MCF 10A (cell line): ENCODE measurements at regions not wholly inside any gene's neighbourhood (a gene's known extent, or its start where the extent isn't known, plus 50 kb on each side); places are given as distances from the start of the nearest gene placed in this dataset.

Experiments used
- BruUV-seq: library from RNA; stranded (reverse); fragments of 400-500 nt; replicated peaks from 2 replicates; lab custom pipeline; 2021; lab: Mats Ljungman, UMichigan
- CTCF ChIA-PET: fragments of 300-600 bp; sonication (Branson Sonifier 250); formaldehyde crosslinking; extraction: SDS; loops from one replicate; lab custom pipeline; 2021; ENCODE audit warnings: antibody characterized with exemption, inconsistent platforms; lab: Yijun Ruan, JAX
- POLR2A ChIA-PET: fragments of 300-600, 350-650 bp; sonication (Branson Sonifier 250); formaldehyde crosslinking; extraction: SDS; loops from one replicate; lab custom pipeline; 2020; ENCODE audit warnings: antibody characterized with exemption, inconsistent platforms; lab: Yijun Ruan, JAX
- DNase-seq: peaks from one replicate; pipeline ENCODE4 v3.0.0-alpha.2; 2018; ENCODE audit not compliant: unreplicated experiment
- H3K27ac Mint-ChIP-seq: one replicate; pipeline ENCODE4 v1.8.0; 2022; ENCODE audit warnings: mild to moderate bottlenecking, low read depth, mixed read lengths; ENCODE audit not compliant: unreplicated experiment
- H3K27me3 Mint-ChIP-seq: one replicate; pipeline ENCODE4 v1.8.0; 2022; ENCODE audit warnings: mixed read lengths; ENCODE audit not compliant: insufficient read depth, unreplicated experiment
- H3K36me3 Mint-ChIP-seq: one replicate; pipeline ENCODE4 v1.8.0; 2022; ENCODE audit warnings: mild to moderate bottlenecking, moderate library complexity, mixed read lengths; ENCODE audit not compliant: insufficient read depth, unreplicated experiment
- H3K4me1 Mint-ChIP-seq: one replicate; pipeline ENCODE4 v1.8.0; 2022; ENCODE audit warnings: mixed read lengths; ENCODE audit not compliant: insufficient read depth, unreplicated experiment
- H3K4me3 Mint-ChIP-seq: one replicate; pipeline ENCODE4 v1.8.0; 2022; ENCODE audit warnings: mild to moderate bottlenecking, moderate library complexity, mixed read lengths; ENCODE audit not compliant: unreplicated experiment
- H3K9me3 Mint-ChIP-seq: one replicate; pipeline ENCODE4 v1.8.0; 2022; ENCODE audit warnings: mixed read lengths; ENCODE audit not compliant: unreplicated experiment
- CTCF ChIP-seq: fragments of 200-600 bp; IDR thresholded peaks from one replicate; pipeline ENCODE4 v1.8.0; 2022; ENCODE audit warnings: antibody characterized with exemption, mild to moderate bottlenecking; ENCODE audit not compliant: unreplicated experiment
- intact Hi-C: fragments of 100-400 bp; cut with micrococcal nuclease; formaldehyde crosslinking; loops from 2 replicates; pipeline ENCODE4 v1.14.1; 2022

DNA sequence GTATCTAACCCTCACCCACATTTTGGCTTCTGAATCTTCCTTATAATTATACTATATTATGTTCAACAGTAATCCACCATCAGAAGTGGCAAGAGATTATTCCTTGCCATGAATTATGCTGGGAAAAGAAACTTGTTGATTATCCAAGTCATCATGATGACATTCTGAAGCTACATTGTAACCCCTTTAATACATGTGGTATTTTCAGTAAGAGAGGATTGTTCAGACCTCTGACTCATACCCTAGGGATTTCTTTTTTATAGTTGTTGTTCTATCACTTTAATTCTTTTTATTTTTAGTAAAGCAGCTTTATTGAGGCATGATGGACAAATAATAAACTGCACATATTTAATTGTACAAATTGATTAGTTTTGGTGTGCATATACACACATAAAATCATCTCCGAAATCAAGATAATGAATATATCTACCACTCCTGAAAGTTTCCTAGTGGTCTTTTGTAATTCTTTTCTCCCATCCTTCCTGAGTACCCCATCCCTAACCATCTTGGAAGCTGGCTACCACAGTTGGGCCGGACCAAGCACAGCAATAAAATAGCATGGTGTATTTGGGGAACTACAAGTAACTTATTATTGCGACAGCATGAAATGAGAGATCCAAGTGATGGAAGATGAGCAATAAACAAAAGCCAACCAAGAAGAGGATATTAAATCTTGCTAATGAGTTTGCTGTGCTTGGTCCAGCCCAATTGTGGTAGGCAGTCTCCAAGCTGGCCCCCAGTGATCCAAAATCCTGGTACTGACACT is 159.9 kb downstream of the BARD1 start:
- Mint-ChIP-seq H3K4me1 (peaks cover 5% of the 10 kb centered on the region), H3K27ac (no peak overlapping the region), H3K27me3 (no peaks in the 10 kb centered on the region), H3K4me3 (no peak overlapping the region), H3K9me3 (no peaks in the 10 kb centered on the region), H3K36me3 (no peaks in the 10 kb centered on the region)
- BruUV-seq: no TSS peak
- ChIA-PET CTCF (no interaction called here), POLR2A (interaction anchor here (0.5 to 0.6 kb wide), 2 partner anchors 610 to 757 kb away, joined by 3 read pairs; no protein-coding TSS in a partner anchor)
- TF ChIP-seq CTCF: no peak
- intact Hi-C loops: no loop called here
- DNase-seq: peak; percentile 25

DNA sequence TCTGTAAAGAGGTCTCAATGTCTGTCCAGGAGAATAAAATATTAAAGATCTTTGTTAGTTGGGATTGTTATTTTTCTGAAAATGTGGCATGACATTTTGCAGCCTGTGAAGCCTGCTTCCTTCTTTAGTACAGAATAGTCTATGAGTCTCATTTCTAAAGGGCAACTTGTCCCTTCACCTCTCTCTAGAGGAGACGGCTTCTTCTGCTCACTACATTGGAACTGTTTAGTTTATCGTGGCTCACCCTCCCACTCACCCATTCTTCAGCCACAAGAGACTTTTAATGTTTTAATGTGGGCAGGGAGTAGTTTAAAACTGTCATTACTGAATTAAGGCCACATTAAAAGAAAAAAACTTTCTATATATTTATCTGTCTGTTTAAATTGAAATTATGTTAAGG is 161.0 kb downstream of the BARD1 start:
- peaks cover 5% of the 10 kb centered on the region for H3K4me1 Mint-ChIP-seq
- H3K9me3 Mint-ChIP-seq: no peaks in the 10 kb centered on the region
- CTCF ChIA-PET: interaction anchor here (0.7 kb wide), 1 partner anchor 19 kb away, joined by 3 read pairs; no protein-coding TSS in a partner anchor
- no peak overlapping the region for H3K27ac Mint-ChIP-seq
- no peaks in the 10 kb centered on the region for H3K36me3 Mint-ChIP-seq
- H3K27me3 Mint-ChIP-seq: no peaks in the 10 kb centered on the region
- DNase-seq: no peak
- intact Hi-C loops: no loop called here
- POLR2A ChIA-PET: no interaction called here
- no TSS peak for BruUV-seq
- no peak for TF ChIP-seq CTCF
- H3K4me3 Mint-ChIP-seq: no peak overlapping the region

- H3K27me3 Mint-ChIP-seq: no peaks in the 10 kb centered on the region
- H3K4me1 Mint-ChIP-seq: no peaks in the 10 kb centered on the region
- intact Hi-C loops: no loop called here
- no peak for TF ChIP-seq CTCF
- H3K4me3 Mint-ChIP-seq: no peak overlapping the region
- CTCF ChIA-PET: no interaction called here
- H3K27ac Mint-ChIP-seq: no peak overlapping the region
- POLR2A ChIA-PET: no interaction called here
- no peaks in the 10 kb centered on the region for H3K36me3 Mint-ChIP-seq
- H3K9me3 Mint-ChIP-seq: no peaks in the 10 kb centered on the region
- DNase-seq: no peak
- no TSS peak for BruUV-seq
Measured at GRCh38 chr2:214631406-214631805, 178.1 kb downstream of the BARD1 start.

GRCh38 chr2:214630402-214631045 is 179.0 kb downstream of the BARD1 start:
- Mint-ChIP-seq H3K4me3 (no peak overlapping the region), H3K4me1 (no peaks in the 10 kb centered on the region), H3K27ac (no peak overlapping the region), H3K27me3 (no peaks in the 10 kb centered on the region), H3K36me3 (no peaks in the 10 kb centered on the region), H3K9me3 (no peaks in the 10 kb centered on the region)
- TF ChIP-seq CTCF: no peak
- CTCF ChIA-PET: interaction anchor here (0.7 kb wide), 1 partner anchor 1523 kb away, joined by 3 read pairs; no protein-coding TSS in a partner anchor
- BruUV-seq: no TSS peak
- POLR2A ChIA-PET: no interaction called here
- peak; percentile 4 for DNase-seq
- intact Hi-C loops: no loop called here
